NCI-H748 treated with DMSO at 0.1 percent for 48 hours (cell line): ENCODE measurements at regions not wholly inside any gene's neighbourhood (a gene's known extent, or its start where the extent isn't known, plus 50 kb on each side); places are given as distances from the start of the nearest gene placed in this dataset.

ENCODE experiments used
- DNase-seq: peaks from one replicate; lab custom pipeline; 2025; lab: John Stamatoyannopoulos, UW

GRCh38 chr5:57334475-57334874 is 148.1 kb downstream of the ACTBL2 start:
- no peak for DNase-seq

- no peak for DNase-seq
Measured at GRCh38 chr5:57332361-57332760, 150.2 kb downstream of the ACTBL2 start.

GRCh38 chr5:57327561-57328367 is 153.9 kb downstream of the GPBP1 start:
- DNase-seq = no peak

- no peak for DNase-seq
Measured at GRCh38 chr5:57325678-57326397, 152.0 kb downstream of the GPBP1 start.

GRCh38 chr5:57324861-57325260 is 151.0 kb downstream of the GPBP1 start:
- no peak for DNase-seq

- DNase-seq = no peak
Measured at GRCh38 chr5:57324181-57324580, 150.3 kb downstream of the GPBP1 start.

- no peak for DNase-seq
Measured at GRCh38 chr5:57320582-57320981, 146.7 kb downstream of the GPBP1 start.

GRCh38 chr5:57319628-57320027 is 145.8 kb downstream of the GPBP1 start:
- no peak for DNase-seq

DNA sequence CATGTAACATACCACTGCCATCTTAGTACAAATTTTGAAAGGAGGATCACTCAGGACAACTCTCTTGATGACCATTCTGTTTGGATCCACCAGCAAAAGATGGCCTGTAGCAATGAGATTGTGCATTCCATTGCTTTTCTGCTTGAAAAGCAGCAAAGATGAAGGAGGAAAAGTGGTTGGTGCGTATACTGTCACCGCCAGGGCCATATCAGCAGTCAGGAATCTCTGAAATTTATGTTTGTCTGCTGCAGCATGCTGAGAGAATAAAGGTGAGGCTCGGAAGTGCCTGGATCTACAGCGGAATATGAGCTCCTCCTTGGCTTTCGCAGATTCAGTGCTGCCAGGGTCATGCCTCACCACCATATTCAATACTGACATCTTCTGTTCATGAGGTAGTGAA is 144.4 kb downstream of the GPBP1 start:
- DNase-seq = no peak

- no peak for DNase-seq
Measured at GRCh38 chr5:57317341-57317740, 143.5 kb downstream of the GPBP1 start.

DNA sequence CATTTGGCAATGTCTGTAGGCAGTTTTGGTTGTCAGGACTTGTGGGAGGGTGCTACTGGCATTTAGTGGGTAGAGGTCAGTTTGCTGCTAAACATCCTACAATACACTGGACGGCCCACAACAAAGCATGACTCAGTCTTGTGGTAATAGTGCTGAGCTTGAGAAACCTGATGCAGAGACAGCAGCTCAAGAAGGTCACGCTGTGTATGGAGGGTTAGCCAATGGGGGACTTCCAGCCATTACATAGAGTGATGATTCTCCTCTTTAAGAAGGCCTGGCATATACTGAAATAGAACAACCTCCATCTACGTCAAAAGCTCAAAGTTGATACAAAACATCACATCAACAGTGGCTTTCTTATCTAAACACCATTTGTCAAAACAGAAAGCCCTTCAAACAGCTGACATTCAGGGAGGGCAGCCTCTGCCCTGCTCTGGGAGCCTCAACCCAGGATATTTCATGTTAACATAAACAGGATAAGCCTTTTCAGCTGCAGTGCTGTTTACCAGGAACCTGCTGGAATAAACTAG is 143.0 kb downstream of the GPBP1 start:
- no peak for DNase-seq

- no peak for DNase-seq
Measured at GRCh38 chr5:57315941-57316340, 142.1 kb downstream of the GPBP1 start.
